ENCODE measurements at regions not wholly inside any gene's neighbourhood (a gene's known extent, or its start where the extent isn't known, plus 50 kb on each side); places are given as distances from the start of the nearest gene placed in this dataset.

DNA sequence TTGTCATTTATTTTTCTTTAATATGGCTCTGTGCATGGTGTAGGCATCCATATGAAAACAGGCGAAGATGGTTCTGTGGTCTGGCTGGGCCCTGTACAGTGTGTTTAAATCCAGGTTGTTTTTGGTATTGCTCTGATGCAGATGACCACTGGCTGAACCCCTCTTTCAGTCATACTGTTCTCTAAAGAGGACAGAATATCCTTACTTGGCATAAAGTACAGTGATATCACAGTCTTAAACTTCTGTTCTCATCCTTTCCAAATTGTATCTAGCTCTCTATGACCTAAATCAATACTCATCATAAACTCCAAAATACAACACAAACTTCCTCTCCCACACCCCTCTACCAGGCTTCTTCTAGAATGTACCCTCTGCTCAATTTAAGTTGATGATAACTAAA lies 252.7 kb upstream of the FAR2 start:
- ATAC-seq (no peak), DNase-seq (no peak)
- intact Hi-C loops (cut with DNase I, micrococcal nuclease) = no loop called here
- Histone ChIP-seq H3K4me3 (no peak overlapping the region), H3K36me3 (ENCODE audit: low read depth) (no peaks in the 10 kb centered on the region), H3K9me3 (no peaks in the 10 kb centered on the region), H3K4me1 (ENCODE audit: low read depth) (no peaks in the 10 kb centered on the region)
- no peak for TF ChIP-seq CTCF (IDR thresholded peaks at IDR 0.05)

GRCh38 chr12:28898038-28898437 lies 251.0 kb upstream of the FAR2 start:
- no peaks in the 10 kb centered on the region for H3K36me3 ChIP-seq (ENCODE audit: low read depth)
- no peak for DNase-seq
- no peak overlapping the region for H3K4me3 ChIP-seq
- ATAC-seq = no peak
- intact Hi-C loops (cut with DNase I, micrococcal nuclease) = no loop called here
- no peak for TF ChIP-seq CTCF (IDR thresholded peaks at IDR 0.05)
- no peaks in the 10 kb centered on the region for H3K9me3 ChIP-seq
- H3K4me1 ChIP-seq (ENCODE audit: low read depth) = no peaks in the 10 kb centered on the region

DNA sequence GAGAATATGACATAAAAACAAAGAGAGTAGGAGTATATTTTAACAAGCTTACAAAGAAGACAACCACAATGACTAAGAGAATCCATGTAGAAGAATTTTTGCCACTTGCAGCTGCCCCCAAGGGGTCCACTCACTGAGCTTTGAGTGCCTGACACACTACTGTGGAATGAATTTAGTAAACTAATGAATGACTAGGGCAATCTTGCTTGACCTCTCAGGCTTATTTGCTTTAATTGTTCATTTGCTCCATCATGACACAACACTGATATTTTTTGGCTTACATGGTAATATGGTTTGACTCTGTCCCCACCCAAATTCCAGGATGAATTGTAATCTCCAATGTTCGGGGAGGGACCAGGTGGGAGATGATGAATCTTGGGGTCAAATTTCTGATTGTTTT lies 249.1 kb upstream of the FAR2 start:
- Histone ChIP-seq H3K4me3 (no peak overlapping the region), H3K9me3 (no peaks in the 10 kb centered on the region), H3K36me3 (ENCODE audit: low read depth) (no peaks in the 10 kb centered on the region), H3K4me1 (ENCODE audit: low read depth) (no peaks in the 10 kb centered on the region)
- intact Hi-C loops (cut with DNase I, micrococcal nuclease) = no loop called here
- no peak for DNase-seq
- no peak for ATAC-seq
- no peak for TF ChIP-seq CTCF (IDR thresholded peaks at IDR 0.05)

- Histone ChIP-seq H3K4me1 (ENCODE audit: low read depth) (no peaks in the 10 kb centered on the region), H3K9me3 (peaks cover 6% of the 10 kb centered on the region), H3K36me3 (ENCODE audit: low read depth) (no peaks in the 10 kb centered on the region), H3K4me3 (no peak overlapping the region)
- DNase-seq (no peak), ATAC-seq (no peak)
- intact Hi-C loops (cut with DNase I, micrococcal nuclease) = no loop called here
- TF ChIP-seq CTCF (IDR thresholded peaks at IDR 0.05) = no peak
Measured at GRCh38 chr12:28905220-28905955, 243.7 kb upstream of the FAR2 start.

GRCh38 chr12:28908646-28909045 lies 240.4 kb upstream of the FAR2 start:
- intact Hi-C loops (cut with DNase I, micrococcal nuclease) = no loop called here
- no peak for TF ChIP-seq CTCF (IDR thresholded peaks at IDR 0.05)
- H3K4me1 ChIP-seq (ENCODE audit: low read depth) = no peaks in the 10 kb centered on the region
- H3K4me3 ChIP-seq = no peak overlapping the region
- H3K9me3 ChIP-seq = peaks cover 15% of the 10 kb centered on the region
- DNase-seq (no peak), ATAC-seq (no peak)
- no peaks in the 10 kb centered on the region for H3K36me3 ChIP-seq (ENCODE audit: low read depth)

DNA sequence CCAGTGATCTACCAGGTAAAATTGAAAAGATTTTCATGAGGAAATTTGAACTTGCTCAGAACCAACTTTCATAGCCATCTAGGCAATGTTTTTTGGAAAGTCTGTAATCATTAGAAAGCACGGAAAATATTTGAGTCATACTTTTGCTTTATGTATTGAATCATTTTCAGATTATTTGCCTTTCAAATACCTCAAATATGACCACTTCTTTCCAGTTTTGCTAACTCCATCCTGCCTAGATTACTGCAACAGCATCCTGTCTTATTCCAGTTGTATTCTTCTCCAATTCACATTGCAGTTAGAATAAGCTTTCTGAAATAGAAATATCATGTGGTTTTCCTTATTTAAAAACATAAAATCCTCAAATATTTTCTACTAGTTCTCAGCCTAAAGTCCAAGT lies 239.8 kb upstream of the FAR2 start:
- intact Hi-C loops (cut with DNase I, micrococcal nuclease) = no loop called here
- no peak for TF ChIP-seq CTCF (IDR thresholded peaks at IDR 0.05)
- no peaks in the 10 kb centered on the region for H3K4me1 ChIP-seq (ENCODE audit: low read depth)
- H3K36me3 ChIP-seq (ENCODE audit: low read depth) = no peaks in the 10 kb centered on the region
- ATAC-seq = no peak
- no peak for DNase-seq
- H3K9me3 ChIP-seq = peaks cover 21% of the 10 kb centered on the region
- H3K4me3 ChIP-seq = no peak overlapping the region

Data from mucosa of descending colon (tissue), 3 donors.